ENCODE measurements at regions not wholly inside any gene's neighbourhood (a gene's known extent, or its start where the extent isn't known, plus 50 kb on each side); places are given as distances from the start of the nearest gene placed in this dataset.

GRCh38 chr3:65252266-65252665 lies 564.5 kb upstream of the ADAMTS9 start:
- POLR2A ChIA-PET (ENCODE audit: partially characterized antibody) = no interaction called here
- H3K4me1 ChIP-seq (ENCODE audit: insufficient read depth, low read length) = no peaks in the 10 kb centered on the region

GRCh38 chr3:65251375-65251774 lies 563.6 kb upstream of the ADAMTS9 start:
- H3K4me1 ChIP-seq (ENCODE audit: insufficient read depth, low read length) = no peaks in the 10 kb centered on the region
- intact Hi-C loops (cut with micrococcal nuclease) = no loop called here
- no peaks in the 10 kb centered on the region for H3K36me3 ChIP-seq (ENCODE audit: insufficient read depth, low read length)
- Mint-ChIP-seq H3K27ac (no peak overlapping the region), H3K4me3 (no peak overlapping the region), H3K36me3 (no peaks in the 10 kb centered on the region), H3K9me3 (peaks cover 2 to 21% (median 10%) of the 10 kb centered on the region in 8 donors), H3K27me3 (no peaks in the 10 kb centered on the region), H3K4me1 (no peaks in the 10 kb centered on the region)
- no peaks in the 10 kb centered on the region for H3K27me3 ChIP-seq (ENCODE audit: insufficient read depth, low read length)
- DNase-seq = no peak
- H3K9me3 ChIP-seq (ENCODE audit: control insufficient read depth in 1 of 2, low read length in 2 of 2) = no peaks in the 10 kb centered on the region
- H3K27ac ChIP-seq (ENCODE audit: low read depth, low read length) = no peak overlapping the region
- ChIA-PET CTCF (ENCODE audit: partially characterized antibody) (no interaction called here), POLR2A (ENCODE audit: partially characterized antibody) (no interaction called here)
- H3K4me3 ChIP-seq (ENCODE audit: low read length in 2 of 2) = no peak overlapping the region

More at GRCh38 chr3:65252266-65252665, 564.5 kb upstream of the ADAMTS9 start:
- Histone ChIP-seq H3K4me3 (ENCODE audit: low read length in 2 of 2) (no peak overlapping the region), H3K27me3 (ENCODE audit: insufficient read depth, low read length) (no peaks in the 10 kb centered on the region), H3K27ac (ENCODE audit: low read depth, low read length) (no peak overlapping the region), H3K36me3 (ENCODE audit: insufficient read depth, low read length) (no peaks in the 10 kb centered on the region), H3K9me3 (ENCODE audit: control insufficient read depth in 1 of 2, low read length in 2 of 2) (no peaks in the 10 kb centered on the region)
- peaks cover 2 to 21% (median 12%) of the 10 kb centered on the region in 8 donors for H3K9me3 Mint-ChIP-seq
- H3K36me3 Mint-ChIP-seq = no peaks in the 10 kb centered on the region
- intact Hi-C loops (cut with micrococcal nuclease) = no loop called here
- H3K4me3 Mint-ChIP-seq = peak overlapping the region in 1 of 8 donors; percentile 21
- H3K27ac Mint-ChIP-seq = no peak overlapping the region
- no peaks in the 10 kb centered on the region for H3K27me3 Mint-ChIP-seq
- DNase-seq = no peak
- CTCF ChIA-PET (ENCODE audit: partially characterized antibody) = no interaction called here
- H3K4me1 Mint-ChIP-seq = no peaks in the 10 kb centered on the region

GRCh38 chr3:65246561-65246960 lies 558.8 kb upstream of the ADAMTS9 start:
- Histone ChIP-seq H3K9me3 (ENCODE audit: control insufficient read depth in 1 of 2, low read length in 2 of 2) (no peaks in the 10 kb centered on the region), H3K4me3 (ENCODE audit: low read length in 2 of 2) (no peak overlapping the region), H3K27me3 (ENCODE audit: insufficient read depth, low read length) (no peaks in the 10 kb centered on the region), H3K27ac (ENCODE audit: low read depth, low read length) (no peak overlapping the region), H3K36me3 (ENCODE audit: insufficient read depth, low read length) (no peaks in the 10 kb centered on the region), H3K4me1 (ENCODE audit: insufficient read depth, low read length) (no peaks in the 10 kb centered on the region)
- no peaks in the 10 kb centered on the region for H3K36me3 Mint-ChIP-seq
- peaks cover 0 to 7% (median 5%) of the 10 kb centered on the region in 8 donors for H3K9me3 Mint-ChIP-seq
- intact Hi-C loops (cut with micrococcal nuclease) = no loop called here
- H3K27ac Mint-ChIP-seq = no peak overlapping the region
- no peaks in the 10 kb centered on the region for H3K27me3 Mint-ChIP-seq
- ChIA-PET POLR2A (ENCODE audit: partially characterized antibody) (no interaction called here), CTCF (ENCODE audit: partially characterized antibody) (no interaction called here)
- no peaks in the 10 kb centered on the region for H3K4me1 Mint-ChIP-seq
- H3K4me3 Mint-ChIP-seq = no peak overlapping the region
- DNase-seq = no peak

GRCh38 chr3:65245133-65246063 lies 557.6 kb upstream of the ADAMTS9 start:
- Histone ChIP-seq H3K9me3 (ENCODE audit: control insufficient read depth in 1 of 2, low read length in 2 of 2) (no peaks in the 10 kb centered on the region), H3K27ac (ENCODE audit: low read depth, low read length) (no peak overlapping the region), H3K36me3 (ENCODE audit: insufficient read depth, low read length) (no peaks in the 10 kb centered on the region), H3K4me3 (ENCODE audit: low read length in 2 of 2) (no peak overlapping the region), H3K27me3 (ENCODE audit: insufficient read depth, low read length) (no peaks in the 10 kb centered on the region), H3K4me1 (ENCODE audit: insufficient read depth, low read length) (no peaks in the 10 kb centered on the region)
- ChIA-PET CTCF (ENCODE audit: partially characterized antibody) (no interaction called here), POLR2A (ENCODE audit: partially characterized antibody) (no interaction called here)
- Mint-ChIP-seq H3K9me3 (peaks cover 2 to 12% (median 4%) of the 10 kb centered on the region in 8 donors), H3K36me3 (no peaks in the 10 kb centered on the region), H3K27ac (no peak overlapping the region), H3K4me1 (no peaks in the 10 kb centered on the region), H3K27me3 (no peaks in the 10 kb centered on the region), H3K4me3 (no peak overlapping the region)
- no peak for DNase-seq
- intact Hi-C loops (cut with micrococcal nuclease) = no loop called here

GRCh38 chr3:65240366-65240765 lies 552.6 kb upstream of the ADAMTS9 start:
- H3K4me3 Mint-ChIP-seq = no peak overlapping the region

GRCh38 chr3:65238652-65239051 lies 550.9 kb upstream of the ADAMTS9 start:
- POLR2A ChIA-PET (ENCODE audit: partially characterized antibody) = no interaction called here
- H3K27me3 ChIP-seq (ENCODE audit: insufficient read depth, low read length) = no peaks in the 10 kb centered on the region
- H3K27ac ChIP-seq (ENCODE audit: low read depth, low read length) = no peak overlapping the region
- peaks cover 2 to 14% (median 6%) of the 10 kb centered on the region in 8 donors for H3K9me3 Mint-ChIP-seq
- no peaks in the 10 kb centered on the region for H3K9me3 ChIP-seq (ENCODE audit: control insufficient read depth in 1 of 2, low read length in 2 of 2)
- H3K36me3 ChIP-seq (ENCODE audit: insufficient read depth, low read length) = no peaks in the 10 kb centered on the region
- DNase-seq = no peak
- H3K4me1 ChIP-seq (ENCODE audit: insufficient read depth, low read length) = no peaks in the 10 kb centered on the region
- H3K4me3 Mint-ChIP-seq = no peak overlapping the region
- no peaks in the 10 kb centered on the region for H3K36me3 Mint-ChIP-seq
- CTCF ChIA-PET (ENCODE audit: partially characterized antibody) = no interaction called here
- H3K4me3 ChIP-seq (ENCODE audit: low read length in 2 of 2) = no peak overlapping the region
- H3K27ac Mint-ChIP-seq = no peak overlapping the region
- intact Hi-C loops (cut with micrococcal nuclease) = no loop called here
- no peaks in the 10 kb centered on the region for H3K27me3 Mint-ChIP-seq
- H3K4me1 Mint-ChIP-seq = no peaks in the 10 kb centered on the region

More at GRCh38 chr3:65240366-65240765, 552.6 kb upstream of the ADAMTS9 start:
- no peak for DNase-seq
- Histone ChIP-seq H3K4me1 (ENCODE audit: insufficient read depth, low read length) (no peaks in the 10 kb centered on the region), H3K9me3 (ENCODE audit: control insufficient read depth in 1 of 2, low read length in 2 of 2) (no peaks in the 10 kb centered on the region), H3K27ac (ENCODE audit: low read depth, low read length) (no peak overlapping the region), H3K27me3 (ENCODE audit: insufficient read depth, low read length) (no peaks in the 10 kb centered on the region), H3K36me3 (ENCODE audit: insufficient read depth, low read length) (no peaks in the 10 kb centered on the region), H3K4me3 (ENCODE audit: low read length in 2 of 2) (no peak overlapping the region)
- intact Hi-C loops (cut with micrococcal nuclease) = no loop called here
- no peaks in the 10 kb centered on the region for H3K36me3 Mint-ChIP-seq
- H3K9me3 Mint-ChIP-seq = peaks cover 2 to 14% (median 6%) of the 10 kb centered on the region in 8 donors
- no peaks in the 10 kb centered on the region for H3K4me1 Mint-ChIP-seq
- H3K27me3 Mint-ChIP-seq = no peaks in the 10 kb centered on the region
- H3K27ac Mint-ChIP-seq = no peak overlapping the region
- CTCF ChIA-PET (ENCODE audit: partially characterized antibody) = no interaction called here
- POLR2A ChIA-PET (ENCODE audit: partially characterized antibody) = no interaction called here

GRCh38 chr3:65234499-65234898 lies 546.7 kb upstream of the ADAMTS9 start:
- no peak overlapping the region for H3K4me3 Mint-ChIP-seq
- ChIA-PET CTCF (ENCODE audit: partially characterized antibody) (no interaction called here), POLR2A (ENCODE audit: partially characterized antibody) (no interaction called here)
- Histone ChIP-seq H3K4me1 (ENCODE audit: insufficient read depth, low read length) (no peaks in the 10 kb centered on the region), H3K36me3 (ENCODE audit: insufficient read depth, low read length) (no peaks in the 10 kb centered on the region), H3K27ac (ENCODE audit: low read depth, low read length) (no peak overlapping the region), H3K4me3 (ENCODE audit: low read length in 2 of 2) (no peak overlapping the region), H3K9me3 (ENCODE audit: control insufficient read depth in 1 of 2, low read length in 2 of 2) (no peaks in the 10 kb centered on the region), H3K27me3 (ENCODE audit: insufficient read depth, low read length) (no peaks in the 10 kb centered on the region)
- no peaks in the 10 kb centered on the region for H3K27me3 Mint-ChIP-seq
- no peak for DNase-seq
- no peak overlapping the region for H3K27ac Mint-ChIP-seq
- H3K4me1 Mint-ChIP-seq = no peaks in the 10 kb centered on the region
- intact Hi-C loops (cut with micrococcal nuclease) = no loop called here
- no peaks in the 10 kb centered on the region for H3K36me3 Mint-ChIP-seq
- H3K9me3 Mint-ChIP-seq = peaks cover 2 to 7% (median 4%) of the 10 kb centered on the region in 8 donors

Data from CD4-positive, alpha-beta memory T cell (primary cell).